ENCODE measurements at regions not wholly inside any gene's neighbourhood (a gene's known extent, or its start where the extent isn't known, plus 50 kb on each side); places are given as distances from the start of the nearest gene placed in this dataset.

GRCh38 chr20:22908944-22909343, 126.2 kb upstream of the SSTR4 start:
- no peak for TF ChIP-seq CTCF (IDR thresholded peaks at IDR 0.05)
- no peak for TF ChIP-seq POLR2A (IDR thresholded peaks at IDR 0.05)

Measured in heart left ventricle (tissue), 13 donors.